ENCODE measurements at regions not wholly inside any gene's neighbourhood (a gene's known extent, or its start where the extent isn't known, plus 50 kb on each side); places are given as distances from the start of the nearest gene placed in this dataset.

GRCh38 chr15:67968966-67969365 is 85.1 kb upstream of the PIAS1 start:
- TF ChIP-seq CTCF (conservative IDR thresholded peaks at IDR 0.05 in 1 of 2, IDR thresholded peaks at IDR 0.05 in 1 of 2; ENCODE audit: extremely low read depth in 1 of 2, insufficient read depth in 1 of 2, low read depth in 1 of 2, low read length in 2 of 2), result no peak
- TF ChIP-seq EZH2 (IDR thresholded peaks at IDR 0.05; ENCODE audit: borderline replicate concordance, low read length), result no peak

Measured in mammary epithelial cell (primary cell).